ENCODE measurements at regions not wholly inside any gene's neighbourhood (a gene's known extent, or its start where the extent isn't known, plus 50 kb on each side); places are given as distances from the start of the nearest gene placed in this dataset.

DNA sequence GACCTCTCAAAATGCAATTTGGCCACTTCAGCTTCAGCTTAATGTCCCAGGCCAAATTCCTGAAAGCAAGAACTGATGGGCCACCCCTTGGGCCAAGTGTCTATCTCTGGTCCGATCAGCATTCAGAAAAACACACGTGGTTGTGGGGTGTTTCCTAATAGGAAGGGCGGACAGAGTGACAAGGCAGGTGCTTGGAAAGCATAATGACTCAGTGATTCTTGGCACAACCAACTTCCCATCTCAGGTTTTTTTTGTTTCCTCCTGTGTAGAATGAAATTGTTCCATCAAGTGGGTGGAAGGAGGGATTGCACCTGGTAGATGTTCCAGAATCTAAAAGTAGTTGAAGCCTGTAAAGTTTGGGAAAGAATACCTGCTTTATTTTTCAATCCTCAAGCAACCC, 155.6 kb downstream of the HS3ST2 start:
- H3K36me3 ChIP-seq = no peaks in the 10 kb centered on the region
- H3K4me3 ChIP-seq = no peak overlapping the region
- peak in 3 of 4 donors; percentile 61 to 80 (median 61) for ATAC-seq
- peak overlapping the region in 1 of 12 donors; percentile 68 for H3K27ac ChIP-seq
- peaks cover 0 to 22% (median 11%) of the 10 kb centered on the region in 12 donors for H3K4me1 ChIP-seq
- 38 to 56% (median 45%) methylated on average over 3 of the region's 3 CpGs for WGBS, 4 donors
- DNase-seq = peak in 1 of 5 donors; percentile 20
- peaks cover 0 to 5% (median 0%) of the 10 kb centered on the region in 9 donors for H3K27me3 ChIP-seq
- peaks cover 0 to 1% (median 0%) of the 10 kb centered on the region in 12 donors for H3K9me3 ChIP-seq
- intact Hi-C loops (cut with DNase I) = loop anchor here in 2 of 10 donors (10.0 kb wide), 2 partner anchors 55 to 1385 kb away; no protein-coding TSS in a partner anchor
- TF ChIP-seq, protein P1, sequence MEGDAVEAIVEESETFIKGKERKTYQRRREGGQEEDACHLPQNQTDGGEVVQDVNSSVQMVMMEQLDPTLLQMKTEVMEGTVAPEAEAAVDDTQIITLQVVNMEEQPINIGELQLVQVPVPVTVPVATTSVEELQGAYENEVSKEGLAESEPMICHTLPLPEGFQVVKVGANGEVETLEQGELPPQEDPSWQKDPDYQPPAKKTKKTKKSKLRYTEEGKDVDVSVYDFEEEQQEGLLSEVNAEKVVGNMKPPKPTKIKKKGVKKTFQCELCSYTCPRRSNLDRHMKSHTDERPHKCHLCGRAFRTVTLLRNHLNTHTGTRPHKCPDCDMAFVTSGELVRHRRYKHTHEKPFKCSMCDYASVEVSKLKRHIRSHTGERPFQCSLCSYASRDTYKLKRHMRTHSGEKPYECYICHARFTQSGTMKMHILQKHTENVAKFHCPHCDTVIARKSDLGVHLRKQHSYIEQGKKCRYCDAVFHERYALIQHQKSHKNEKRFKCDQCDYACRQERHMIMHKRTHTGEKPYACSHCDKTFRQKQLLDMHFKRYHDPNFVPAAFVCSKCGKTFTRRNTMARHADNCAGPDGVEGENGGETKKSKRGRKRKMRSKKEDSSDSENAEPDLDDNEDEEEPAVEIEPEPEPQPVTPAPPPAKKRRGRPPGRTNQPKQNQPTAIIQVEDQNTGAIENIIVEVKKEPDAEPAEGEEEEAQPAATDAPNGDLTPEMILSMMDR (IDR thresholded peaks at IDR 0.05) = peak in 1 of 12 donors; percentile 31
- no peak for TF ChIP-seq POLR2A (IDR thresholded peaks at IDR 0.05)

DNA sequence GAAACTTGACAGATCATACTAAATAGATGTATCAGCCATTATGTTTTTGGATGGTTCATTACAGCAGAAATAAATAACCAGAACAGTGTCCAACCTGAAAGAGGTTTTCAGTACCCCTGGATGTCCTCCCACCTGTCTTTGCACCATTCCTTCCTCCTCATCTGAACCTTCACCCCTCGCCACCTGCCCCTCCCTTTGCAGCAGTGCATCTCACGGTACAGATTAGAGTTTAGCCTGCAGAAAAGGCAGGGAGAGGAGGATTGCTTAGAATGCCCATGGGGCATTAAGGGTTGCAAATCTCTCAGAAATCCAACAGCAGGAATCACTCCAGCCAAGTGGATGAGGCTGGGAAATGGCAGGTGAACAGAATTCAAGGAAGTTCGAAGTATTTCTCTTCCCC, 155.0 kb downstream of the HS3ST2 start:
- no peak overlapping the region for H3K27ac ChIP-seq
- TF ChIP-seq, protein P1 (IDR thresholded peaks at IDR 0.05) = no peak
- no peak for TF ChIP-seq POLR2A (IDR thresholded peaks at IDR 0.05)
- no peak overlapping the region for H3K4me3 ChIP-seq
- intact Hi-C loops (cut with DNase I) = loop anchor here in 2 of 10 donors (10.0 kb wide), 2 partner anchors 54 to 1384 kb away; no protein-coding TSS in a partner anchor
- no peak for DNase-seq
- H3K27me3 ChIP-seq = peaks cover 0 to 4% (median 0%) of the 10 kb centered on the region in 9 donors
- no peak for ATAC-seq
- 27 to 55% (median 33%) methylated on average over 2 to 3 of the region's 3 CpGs for WGBS, 4 donors
- H3K36me3 ChIP-seq = no peaks in the 10 kb centered on the region
- peaks cover 0 to 22% (median 11%) of the 10 kb centered on the region in 12 donors for H3K4me1 ChIP-seq
- H3K9me3 ChIP-seq = peaks cover 0 to 7% (median 0%) of the 10 kb centered on the region in 12 donors

DNA sequence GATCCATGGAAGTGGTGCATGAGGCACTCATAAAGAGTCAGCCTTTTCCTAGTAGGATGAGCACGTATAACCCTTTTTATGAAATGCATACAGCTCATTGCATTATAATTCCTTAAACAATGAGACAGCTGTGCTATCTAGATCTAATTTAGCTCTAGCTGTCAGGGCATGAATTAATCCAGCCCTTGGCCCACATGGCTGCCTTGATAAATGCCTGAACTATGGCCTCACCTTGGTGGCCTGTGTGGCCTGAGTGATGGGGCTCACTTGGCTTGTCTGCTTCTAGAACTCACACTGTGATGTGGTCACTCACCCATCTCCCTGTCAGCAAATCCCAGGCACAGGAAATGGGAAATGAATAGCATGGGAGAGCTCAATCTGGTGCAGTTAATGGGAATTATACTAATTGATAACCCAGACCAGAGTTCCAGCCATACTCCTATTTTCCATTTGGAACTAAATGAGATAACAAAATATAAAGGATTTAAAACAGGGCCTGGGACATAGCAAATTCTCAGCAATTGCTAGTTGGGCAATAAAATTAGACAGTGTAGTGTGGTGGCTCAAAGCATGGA, 153.6 kb downstream of the HS3ST2 start:
- no peak for ATAC-seq
- intact Hi-C loops (cut with DNase I) = loop anchor here in 2 of 10 donors (10.0 kb wide), 2 partner anchors 53 to 1383 kb away; no protein-coding TSS in a partner anchor

More for the DNA sequence above, 153.6 kb downstream of the HS3ST2 start:
- TF ChIP-seq, protein P1 (IDR thresholded peaks at IDR 0.05) = no peak
- no peak for TF ChIP-seq POLR2A (IDR thresholded peaks at IDR 0.05)
- H3K4me3 ChIP-seq = no peak overlapping the region
- peaks cover 0 to 3% (median 0%) of the 10 kb centered on the region in 9 donors for H3K27me3 ChIP-seq
- 82 to 100% (median 93%) methylated on average over 1 of the region's 1 CpG for WGBS, 4 donors
- H3K4me1 ChIP-seq = peaks cover 0 to 22% (median 11%) of the 10 kb centered on the region in 12 donors
- H3K36me3 ChIP-seq = no peaks in the 10 kb centered on the region
- DNase-seq = no peak
- H3K27ac ChIP-seq = no peak overlapping the region
- peaks cover 0 to 8% (median 0%) of the 10 kb centered on the region in 12 donors for H3K9me3 ChIP-seq
